Body of pancreas (tissue), 4 donors: ENCODE measurements at regions not wholly inside any gene's neighbourhood (a gene's known extent, or its start where the extent isn't known, plus 50 kb on each side); places are given as distances from the start of the nearest gene placed in this dataset.

Experiments used
- POLR2A ChIP-seq, 3 donors: fragments of 450-650 bp; IDR thresholded peaks; one replicate each; pipeline ENCODE4 v1.6.1; 2016; ENCODE audit warnings: antibody characterized with exemption in 3 of 3, mild to moderate bottlenecking in 2 of 3
- TF ChIP-seq, protein P1 (sequence below), 7 experiments: fragments of 450-650 bp in 4 of 7; fragments of 200-600 bp in 3 of 7; sonication (generic) in 3 of 7; IDR thresholded peaks; one replicate each; pipeline ENCODE4 v1.5.1; 2016 to 2019; ENCODE audit warnings: antibody characterized with exemption in 7 of 7

DNA sequence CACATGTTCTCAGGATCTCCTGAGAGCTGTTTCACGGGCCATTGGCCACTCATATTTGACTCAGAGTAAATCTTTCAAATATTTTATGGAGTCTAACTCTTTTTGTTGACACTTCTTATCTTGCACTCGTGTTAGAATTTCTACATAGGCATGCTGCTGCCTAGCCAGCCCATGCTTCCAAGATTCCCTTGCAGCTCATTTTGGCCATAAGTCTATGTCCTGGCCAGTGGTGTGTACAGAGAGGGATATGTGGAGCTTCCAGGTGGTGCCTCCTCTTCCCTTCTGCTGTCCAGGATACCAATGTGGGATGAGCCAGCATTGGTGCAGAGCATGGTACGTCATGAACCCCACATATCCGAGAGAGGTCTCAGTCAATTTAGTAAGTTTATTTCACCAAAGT lies 522.6 kb downstream of the QKI start:
- TF ChIP-seq, protein P1, sequence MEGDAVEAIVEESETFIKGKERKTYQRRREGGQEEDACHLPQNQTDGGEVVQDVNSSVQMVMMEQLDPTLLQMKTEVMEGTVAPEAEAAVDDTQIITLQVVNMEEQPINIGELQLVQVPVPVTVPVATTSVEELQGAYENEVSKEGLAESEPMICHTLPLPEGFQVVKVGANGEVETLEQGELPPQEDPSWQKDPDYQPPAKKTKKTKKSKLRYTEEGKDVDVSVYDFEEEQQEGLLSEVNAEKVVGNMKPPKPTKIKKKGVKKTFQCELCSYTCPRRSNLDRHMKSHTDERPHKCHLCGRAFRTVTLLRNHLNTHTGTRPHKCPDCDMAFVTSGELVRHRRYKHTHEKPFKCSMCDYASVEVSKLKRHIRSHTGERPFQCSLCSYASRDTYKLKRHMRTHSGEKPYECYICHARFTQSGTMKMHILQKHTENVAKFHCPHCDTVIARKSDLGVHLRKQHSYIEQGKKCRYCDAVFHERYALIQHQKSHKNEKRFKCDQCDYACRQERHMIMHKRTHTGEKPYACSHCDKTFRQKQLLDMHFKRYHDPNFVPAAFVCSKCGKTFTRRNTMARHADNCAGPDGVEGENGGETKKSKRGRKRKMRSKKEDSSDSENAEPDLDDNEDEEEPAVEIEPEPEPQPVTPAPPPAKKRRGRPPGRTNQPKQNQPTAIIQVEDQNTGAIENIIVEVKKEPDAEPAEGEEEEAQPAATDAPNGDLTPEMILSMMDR (IDR thresholded peaks at IDR 0.05), result no peak
- no peak for TF ChIP-seq POLR2A (IDR thresholded peaks at IDR 0.05)
